ENCODE measurements at regions not wholly inside any gene's neighbourhood (a gene's known extent, or its start where the extent isn't known, plus 50 kb on each side); places are given as distances from the start of the nearest gene placed in this dataset.
"Not testable (repeated sequence)": the region's sequence is repeated elsewhere in the genome, so short reads cannot be mapped to it uniquely, and the experiment has no call there.

DNA sequence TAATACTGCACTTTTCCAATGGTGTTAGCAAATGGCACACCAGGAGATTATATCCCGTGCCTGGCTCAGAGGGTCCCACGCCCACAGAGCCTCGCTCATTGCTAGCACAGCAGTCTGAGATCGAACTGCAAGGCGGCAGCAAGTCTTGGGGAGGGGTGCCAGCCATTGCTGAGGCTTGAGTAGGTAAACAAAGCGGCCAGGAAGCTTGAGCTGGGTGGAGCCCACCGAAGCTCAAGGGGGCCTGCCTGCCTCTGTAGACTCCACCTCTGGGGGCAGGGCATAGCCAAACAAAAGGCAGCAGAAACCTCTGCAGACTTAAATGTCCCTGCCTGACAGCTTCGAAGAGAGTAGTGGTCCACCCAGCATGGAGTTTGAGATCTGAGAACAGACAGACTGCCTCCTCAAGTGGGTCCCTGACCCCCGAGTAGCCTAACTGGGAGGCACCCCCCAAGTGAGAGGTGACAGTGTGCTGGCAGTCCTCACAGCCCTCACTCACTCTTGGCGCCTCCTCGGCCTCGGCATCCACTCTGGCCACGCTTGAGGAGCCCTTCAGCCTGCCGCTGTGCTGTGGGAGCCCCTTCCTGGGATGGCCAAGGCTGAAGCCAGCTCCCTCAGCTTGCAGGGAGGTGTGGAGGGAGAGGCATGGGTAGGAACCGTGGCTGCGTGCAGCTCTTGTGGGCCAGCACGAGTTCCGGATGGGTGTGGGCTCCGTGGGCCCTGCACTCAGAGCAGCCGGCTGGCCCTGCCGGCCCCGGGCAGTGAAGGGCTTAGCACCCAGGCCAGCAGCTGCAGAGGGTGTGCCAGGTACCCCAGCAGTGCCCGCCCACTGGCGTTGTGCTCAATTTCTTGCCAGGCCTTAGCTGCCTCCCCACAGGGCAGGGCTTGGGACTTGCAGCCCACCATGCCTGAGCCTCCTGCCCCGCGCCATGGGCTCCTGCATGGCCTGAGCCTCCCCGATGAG is 188.0 kb downstream of the MMUT start:
- not testable (repeated sequence) for DNase-seq

DNA sequence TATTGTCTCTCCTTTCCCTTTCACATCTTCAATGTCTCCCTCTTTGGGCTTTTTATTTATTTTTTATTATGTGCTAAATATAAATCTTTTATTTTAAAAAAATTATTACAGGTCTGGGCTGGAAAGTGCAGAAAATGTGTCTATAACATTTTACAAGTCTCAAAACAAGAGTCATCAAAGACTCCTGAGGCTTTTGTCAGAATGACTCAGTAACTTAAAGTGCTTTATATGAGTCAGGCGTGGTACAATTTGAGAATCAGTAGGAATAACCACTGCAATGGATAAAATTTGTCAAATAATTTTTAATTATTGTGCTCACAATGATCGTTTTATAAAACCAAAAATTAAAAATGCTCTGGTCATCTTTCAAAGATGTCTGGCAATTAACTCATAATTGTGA is 193.9 kb downstream of the MMUT start:
- DNase-seq = no peak

DNA sequence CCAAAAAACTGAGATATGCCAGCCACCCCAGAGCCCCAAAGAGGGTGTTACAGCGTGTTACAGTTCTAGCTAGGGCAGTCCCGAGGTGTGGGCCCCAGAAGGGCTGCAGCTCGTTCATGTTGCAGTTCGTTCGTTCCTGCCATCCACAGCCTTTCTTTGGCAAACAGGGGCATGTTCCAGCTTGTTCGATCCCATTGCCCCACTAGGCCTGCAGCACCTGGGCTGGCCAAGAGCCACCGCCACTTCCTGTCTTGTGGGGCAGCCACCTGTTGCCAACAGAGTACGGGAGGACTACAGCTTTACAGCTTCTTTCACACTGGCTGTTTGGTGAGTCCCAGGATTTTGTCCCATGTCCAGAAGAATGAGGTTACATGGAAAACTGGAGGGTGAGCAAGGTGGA is 198.1 kb downstream of the MMUT start:
- no peak for DNase-seq

DNA sequence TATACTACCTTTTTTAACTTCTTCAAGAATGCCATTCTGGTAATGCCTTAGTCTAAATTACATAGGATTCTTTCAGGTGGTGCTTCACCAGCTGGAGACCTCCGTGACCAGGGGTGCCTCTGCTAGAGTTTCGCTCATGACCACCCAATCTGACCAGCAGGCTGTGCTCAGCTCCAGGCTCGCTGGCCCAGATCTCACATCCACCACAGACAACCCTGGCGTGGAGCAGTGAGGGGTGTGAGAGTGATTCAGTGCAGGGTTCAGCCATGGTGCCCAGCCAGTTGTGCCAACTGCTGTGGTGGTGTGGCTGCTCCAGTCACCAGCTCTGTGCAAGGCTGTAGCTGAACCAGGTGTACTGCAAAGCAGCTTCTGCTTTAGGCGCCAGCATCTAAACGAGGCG is 198.6 kb downstream of the MMUT start:
- no peak for DNase-seq

DNA sequence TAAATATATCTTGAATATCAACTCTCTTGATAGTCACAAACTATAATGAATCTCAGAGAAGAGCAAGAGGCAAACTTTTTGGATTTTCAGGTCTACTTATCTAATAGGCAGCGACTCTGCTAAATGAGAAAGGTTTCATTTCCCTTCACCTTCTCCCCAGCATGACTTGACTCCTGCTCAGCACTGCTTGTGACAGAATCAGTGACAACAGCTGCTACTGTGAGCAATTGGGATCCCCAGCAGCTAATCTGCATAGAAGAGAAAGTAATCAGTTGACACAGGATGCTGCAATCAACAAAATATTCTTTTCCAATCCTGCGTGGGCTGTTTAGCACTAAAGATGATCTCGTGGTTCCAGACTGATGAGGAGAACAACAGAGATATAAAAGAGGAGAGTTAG is 205.5 kb downstream of the MMUT start:
- DNase-seq = no peak

DNA sequence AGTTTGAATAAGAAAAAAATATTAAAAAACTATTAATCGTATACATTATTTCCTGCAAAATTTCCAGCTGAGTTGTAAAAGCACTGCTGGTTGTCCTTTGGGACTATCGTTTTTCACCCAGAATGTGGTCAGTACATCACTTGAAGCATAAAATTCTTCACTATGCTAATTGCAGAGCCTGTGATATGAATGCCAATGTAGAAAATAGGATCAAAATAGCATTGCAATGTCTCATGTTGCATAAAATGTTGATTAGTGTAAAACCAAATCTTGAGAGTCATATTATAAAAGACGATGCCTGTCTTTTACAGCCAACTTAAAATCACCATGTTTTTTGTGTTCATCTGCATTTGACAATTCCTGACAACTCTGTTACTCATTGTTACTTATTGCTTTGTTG is 207.7 kb downstream of the MMUT start:
- DNase-seq = no peak

DNA sequence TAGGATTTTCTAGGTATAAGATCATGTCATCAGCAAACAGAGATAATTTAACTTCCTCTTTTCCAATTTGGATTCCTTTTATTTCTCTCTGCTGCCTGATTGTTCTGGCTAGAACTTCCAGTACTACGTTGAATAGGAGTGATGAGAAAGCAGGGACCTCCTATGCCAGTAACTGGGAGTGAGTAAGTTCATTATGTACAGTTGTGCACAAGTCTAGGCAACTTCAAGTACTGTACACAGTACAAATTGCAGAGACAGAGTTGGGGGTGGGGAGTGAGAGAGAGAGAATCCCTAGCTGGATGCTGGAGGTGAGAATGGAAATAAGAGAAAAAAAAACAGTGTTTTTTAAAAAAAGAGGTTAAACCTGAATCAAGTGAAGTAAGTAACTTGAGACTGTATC is 210.2 kb downstream of the MMUT start:
- no peak for DNase-seq

DNA sequence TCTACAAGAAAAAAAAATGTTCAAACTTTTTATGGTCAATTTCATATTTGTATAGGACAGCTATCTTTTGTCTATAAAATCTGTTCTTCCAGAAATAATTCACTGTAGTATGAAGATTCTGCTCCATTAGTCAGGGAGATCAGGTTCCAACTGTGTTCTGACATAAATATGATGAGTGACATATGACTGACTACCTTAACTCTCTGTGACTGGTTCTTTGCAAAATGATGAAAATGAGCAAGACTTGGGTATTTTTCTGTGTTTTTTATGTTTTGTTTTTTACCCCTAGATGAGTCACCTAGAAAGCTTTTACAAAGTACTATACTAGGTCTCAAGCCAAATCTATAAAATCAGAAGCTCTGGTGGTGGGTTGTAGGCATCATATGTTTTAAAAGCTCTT is 229.6 kb downstream of the MMUT start:
- no peak for DNase-seq

DNA sequence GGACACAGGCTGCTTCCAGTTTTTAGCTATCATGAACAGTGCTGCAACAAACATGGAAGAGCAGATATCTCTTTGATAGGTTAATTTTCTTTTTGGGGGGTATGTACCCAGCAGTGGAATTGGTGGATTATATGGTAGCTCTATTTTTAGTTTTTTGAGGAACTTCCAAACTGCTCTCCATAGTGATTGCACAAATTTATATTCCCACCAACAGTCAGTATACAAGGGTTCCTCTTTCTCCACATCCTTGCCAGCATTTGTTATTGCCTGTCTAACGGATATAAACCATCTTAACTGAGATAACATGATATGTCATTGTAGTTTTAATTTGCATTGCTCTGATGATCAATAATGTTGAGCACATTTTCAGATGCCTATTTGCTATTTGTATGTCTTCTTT is 237.6 kb downstream of the MMUT start:
- no peak for DNase-seq

DNA sequence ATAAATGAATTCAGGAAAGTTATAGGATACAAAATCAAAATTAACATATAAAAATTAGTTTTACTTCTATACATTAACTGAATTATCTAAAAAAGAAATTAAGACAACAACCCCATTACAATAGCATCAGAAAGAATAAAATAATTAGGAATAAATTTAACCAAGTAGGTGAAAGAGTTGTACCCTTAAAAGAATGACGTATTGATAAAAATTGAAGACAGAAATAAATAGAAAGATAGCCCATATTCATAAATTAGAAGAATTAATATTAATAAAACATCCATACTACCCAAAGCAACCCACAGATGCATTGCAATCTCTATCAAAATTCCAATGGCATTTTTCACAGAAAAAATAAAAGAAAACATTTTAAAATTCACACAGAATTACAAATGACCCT is 242.8 kb downstream of the MMUT start:
- DNase-seq = no peak

DNA sequence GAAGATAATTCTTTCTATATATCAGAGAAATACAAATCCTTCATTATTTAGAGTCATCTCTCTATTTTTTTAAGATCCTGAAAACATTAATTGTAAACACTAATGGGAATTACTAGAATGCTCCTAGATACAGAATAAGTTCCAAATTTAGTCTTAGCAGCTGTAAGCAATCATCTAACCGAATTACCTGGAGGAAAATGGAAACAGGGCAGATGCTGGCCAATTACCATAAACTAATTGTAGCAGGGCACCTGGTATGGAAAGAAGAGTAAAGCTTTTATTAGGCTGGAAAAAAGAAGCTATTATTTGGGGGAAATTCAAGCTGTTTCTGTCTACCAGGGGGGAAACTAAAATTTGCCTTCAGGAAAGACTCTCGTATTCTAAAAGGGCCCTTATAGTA is 257.5 kb downstream of the MMUT start:
- no peak for DNase-seq

DNA sequence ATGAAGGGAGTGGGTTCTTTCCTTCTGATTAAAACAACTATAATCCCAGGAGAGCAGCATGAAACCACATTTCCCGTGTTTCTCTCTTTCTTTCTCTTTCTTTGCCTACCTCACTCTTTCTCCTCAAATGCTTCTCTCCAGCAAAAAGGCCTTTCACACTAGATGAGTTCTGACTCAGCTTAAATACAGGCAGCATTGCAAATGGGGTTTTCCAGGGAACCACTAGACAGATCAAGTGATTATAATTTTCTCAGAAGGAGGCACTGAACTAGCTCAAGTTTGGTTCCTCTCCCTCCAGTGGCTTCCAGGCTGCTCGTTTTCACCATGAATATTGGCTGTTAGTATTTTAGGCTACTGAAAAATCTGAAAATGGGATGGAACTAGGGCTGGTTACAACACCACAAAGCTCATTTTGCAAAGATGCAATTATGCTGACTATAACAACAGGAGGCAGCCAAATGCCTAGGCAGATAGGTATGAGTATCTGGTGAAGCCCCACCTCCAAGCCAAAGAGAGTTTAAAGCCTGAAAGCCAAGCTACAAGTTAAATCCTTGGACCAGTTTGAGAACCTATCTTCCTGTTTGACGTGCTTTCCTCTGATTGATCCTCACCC is 260.0 kb downstream of the MMUT start:
- no peak for DNase-seq

DNA sequence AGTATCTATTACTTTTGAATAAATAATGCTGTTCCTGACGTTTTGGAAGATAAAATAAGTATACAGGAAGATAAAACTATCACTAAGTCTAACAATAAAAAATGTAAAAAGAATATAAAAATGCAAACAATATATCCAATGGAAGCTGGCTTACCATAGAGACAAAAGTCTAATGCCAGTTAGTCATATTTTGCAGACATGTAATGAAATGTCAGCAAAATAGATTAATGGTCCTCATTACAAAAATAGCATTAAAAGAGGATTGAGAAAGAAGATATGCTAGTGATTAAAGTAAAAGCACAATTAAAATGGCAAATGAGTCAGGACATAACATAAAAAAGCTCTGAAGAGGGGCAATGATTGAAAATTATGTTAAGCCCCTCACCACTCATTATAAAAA is 265.0 kb downstream of the MMUT start:
- DNase-seq = no peak

DNA sequence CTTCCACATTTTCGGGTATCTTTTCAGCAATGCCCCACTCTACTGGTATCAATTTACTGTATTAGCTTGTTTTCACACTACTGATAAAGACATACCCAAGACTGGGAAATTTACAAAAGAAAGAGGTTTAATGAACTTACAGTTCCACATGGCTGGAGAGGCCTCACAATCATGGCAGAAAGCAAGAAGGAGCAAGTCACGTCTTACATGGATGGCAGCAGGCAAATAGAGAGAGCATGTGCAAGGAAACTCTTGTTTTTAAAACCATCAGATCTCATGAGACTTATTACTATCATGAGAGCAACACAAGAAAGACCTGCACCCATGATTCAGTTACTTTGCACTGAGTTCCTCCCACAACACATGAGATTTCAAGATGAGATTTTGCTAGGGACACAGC is 300.7 kb downstream of the MMUT start:
- not testable (repeated sequence) for DNase-seq

DNA sequence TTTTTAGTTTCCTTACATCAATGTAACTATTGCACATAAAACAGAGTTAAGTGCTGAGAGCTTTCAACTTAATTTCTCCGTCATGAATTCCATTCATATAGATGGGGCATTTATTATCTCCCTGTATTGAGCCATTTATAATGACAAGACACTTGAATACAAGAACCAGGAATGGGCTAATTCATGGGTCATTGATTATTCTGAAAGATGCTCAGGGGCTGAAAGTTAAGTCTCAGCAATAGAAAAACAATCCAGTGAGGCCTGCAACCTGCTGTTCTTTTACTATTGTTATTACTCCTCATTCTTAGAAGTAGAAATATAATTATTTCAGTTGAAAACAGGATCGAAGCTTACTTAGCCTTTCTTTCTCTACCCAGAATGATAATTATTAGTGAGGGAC is 307.7 kb downstream of the MMUT start:
- no peak for DNase-seq

DNA sequence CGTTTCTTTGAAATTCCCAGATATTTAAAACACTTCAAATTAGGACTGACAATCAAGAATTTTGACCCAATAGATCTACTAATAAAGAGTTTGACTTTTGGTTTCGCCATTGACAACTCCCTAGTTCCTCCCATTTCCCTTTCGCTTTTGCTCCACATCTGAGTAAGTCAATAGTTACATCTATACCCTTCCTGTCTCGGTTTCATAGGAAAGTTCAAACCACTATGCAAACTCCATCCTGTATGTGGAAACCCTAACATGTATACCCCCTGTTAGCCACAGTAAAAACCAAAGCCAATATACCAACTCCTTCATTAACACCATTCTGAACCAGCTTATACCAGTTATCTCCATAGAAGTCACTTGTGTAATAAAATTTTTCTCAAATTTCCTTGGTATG is 311.1 kb downstream of the MMUT start:
- no peak for DNase-seq

DNA sequence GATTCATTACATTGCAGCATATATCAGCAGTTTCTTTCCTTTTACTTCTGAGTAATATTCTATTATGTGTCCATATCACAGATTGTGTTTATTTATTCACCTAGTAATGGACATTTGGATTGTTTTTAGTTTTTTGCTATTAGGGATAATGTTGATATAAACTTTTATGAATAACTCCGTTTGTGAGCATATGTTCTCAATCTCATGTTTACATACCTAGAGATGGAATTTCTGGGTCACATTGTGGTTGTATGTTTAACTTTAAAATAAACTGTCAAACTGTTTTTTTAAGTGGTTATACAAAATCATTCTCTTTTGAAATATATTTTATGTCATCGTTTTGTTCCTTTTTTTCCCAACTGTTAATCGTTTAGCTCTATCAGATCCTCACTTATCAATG is 311.6 kb downstream of the MMUT start:
- no peak for DNase-seq

DNA sequence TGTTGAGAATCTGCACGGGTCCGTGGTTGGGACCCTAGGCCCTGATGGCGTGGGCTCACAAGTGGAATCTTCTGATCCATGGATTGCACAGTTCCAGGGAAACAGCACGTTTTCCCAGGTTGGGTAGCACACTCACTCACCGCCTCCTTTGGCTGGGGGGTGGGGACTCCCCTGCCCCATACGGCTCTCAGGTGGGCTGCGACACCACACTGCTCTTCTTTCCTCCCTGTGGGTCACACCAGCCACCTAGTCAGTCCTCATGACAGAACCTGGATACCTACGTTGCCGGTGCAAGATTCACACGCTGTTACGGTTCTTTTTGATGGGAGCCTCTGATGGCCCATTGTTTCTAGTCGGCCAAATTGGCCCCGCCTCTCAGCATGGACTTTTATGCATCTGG is 312.0 kb downstream of the MMUT start:
- no peak for DNase-seq

DNA sequence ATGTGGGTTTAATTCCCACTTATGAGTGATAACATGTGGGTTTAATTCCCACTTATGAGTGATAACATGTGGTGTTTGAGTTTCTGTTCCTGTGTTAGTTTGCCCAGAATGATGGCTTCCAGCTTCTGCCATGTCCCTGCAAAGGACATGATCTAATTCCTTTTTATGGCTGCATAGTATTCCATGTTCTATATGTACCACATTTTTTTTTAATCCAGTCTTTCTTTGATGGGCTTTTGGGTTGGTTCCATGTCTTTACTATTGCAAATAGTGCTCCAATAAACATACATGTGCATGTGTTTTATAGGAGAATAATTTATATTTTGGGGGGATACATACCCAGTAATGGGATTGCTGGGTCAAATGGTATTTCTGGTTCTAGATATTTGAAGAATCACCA is 317.8 kb downstream of the MMUT start:
- no peak for DNase-seq

DNA sequence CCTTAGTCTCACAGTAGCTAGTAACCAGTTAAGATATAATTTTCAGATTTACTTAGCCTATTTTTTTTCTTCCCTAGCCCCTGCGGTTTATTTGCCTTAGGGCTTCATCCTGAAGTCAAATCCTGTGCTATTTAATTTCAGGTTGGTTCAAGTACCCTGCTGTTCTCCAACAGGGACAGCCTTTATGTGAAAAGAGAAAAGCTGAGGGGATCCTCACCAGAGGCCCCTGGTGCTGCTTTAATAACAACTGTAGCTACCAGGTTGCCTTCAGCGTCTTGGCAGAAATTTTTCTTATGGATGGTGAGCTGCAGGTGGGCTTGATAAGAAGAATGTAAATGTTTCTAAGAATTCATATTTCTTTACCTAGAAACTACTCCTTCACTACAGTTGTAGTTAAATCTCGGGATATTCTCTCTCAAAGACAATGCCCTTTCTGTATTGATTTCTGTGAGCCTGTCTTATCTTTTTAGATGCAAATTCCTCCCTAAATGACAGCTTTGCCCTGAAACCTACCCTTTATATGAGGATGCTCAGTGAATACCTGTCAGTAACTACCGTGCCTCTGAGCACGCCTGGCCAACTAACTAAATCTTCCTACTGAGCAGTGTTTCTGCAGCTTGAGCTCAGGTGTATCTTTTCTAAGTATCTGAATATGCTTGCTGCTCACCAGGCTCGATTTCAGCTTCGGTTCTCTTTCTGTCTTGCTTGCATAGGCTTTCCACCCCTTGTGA is 320.5 kb downstream of the MMUT start:
- no peak for DNase-seq

DNA sequence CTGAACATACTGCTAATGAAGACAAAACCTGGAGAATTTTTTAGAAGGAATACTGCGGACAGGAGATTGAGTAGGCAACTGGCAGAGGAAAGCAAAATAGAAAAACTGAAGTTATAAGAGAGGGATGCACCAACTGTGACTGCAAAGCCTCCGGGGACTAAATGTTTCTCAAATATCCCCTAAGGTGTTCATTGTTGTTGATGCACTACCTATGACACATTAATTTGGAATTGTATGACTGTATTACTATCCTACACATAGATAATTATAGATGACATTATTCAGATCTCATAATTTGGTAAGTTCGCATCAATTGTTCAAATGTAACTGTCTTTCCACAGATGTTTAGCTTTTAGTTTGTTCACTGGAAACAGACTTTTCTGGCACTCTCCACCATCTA is 341.1 kb downstream of the MMUT start:
- DNase-seq = no peak

DNA sequence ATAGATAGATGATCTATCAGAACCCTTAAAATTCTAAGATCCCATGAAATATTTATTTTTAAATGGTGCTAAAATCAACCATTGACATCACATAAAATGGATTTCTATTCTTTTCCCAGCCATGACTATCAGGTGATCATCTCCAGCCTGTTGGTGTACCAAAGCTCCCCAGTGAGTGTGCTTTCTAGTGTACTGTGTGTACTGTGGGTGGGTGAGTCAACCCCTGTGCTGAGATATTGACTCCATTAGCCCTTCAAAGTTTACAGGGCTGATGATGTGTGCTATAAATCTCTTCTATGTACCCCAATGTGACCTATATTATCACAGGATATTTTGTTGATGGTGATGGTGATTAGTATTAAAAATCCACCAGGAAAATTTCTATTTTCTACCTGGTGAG is 344.6 kb downstream of the MMUT start:
- DNase-seq = no peak

DNA sequence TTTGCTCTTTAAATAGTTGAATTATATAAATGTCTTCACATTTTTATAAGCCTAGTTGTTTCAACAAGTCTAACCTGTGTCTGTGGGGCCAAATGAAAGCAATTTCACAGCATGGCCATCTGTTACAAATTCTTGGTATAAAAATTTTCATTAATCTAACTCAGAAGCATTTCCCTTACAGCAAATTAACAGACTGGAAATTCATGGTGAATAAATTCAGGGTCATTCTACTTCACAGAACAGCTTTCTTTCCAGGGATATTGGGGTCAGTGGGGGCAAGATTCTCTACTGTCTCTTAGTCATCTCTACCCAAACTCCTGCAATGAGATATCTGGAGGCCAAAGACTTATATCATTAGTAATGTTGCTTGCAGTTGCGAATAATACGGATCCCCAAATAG is 352.1 kb downstream of the MMUT start:
- no peak for DNase-seq

DNA sequence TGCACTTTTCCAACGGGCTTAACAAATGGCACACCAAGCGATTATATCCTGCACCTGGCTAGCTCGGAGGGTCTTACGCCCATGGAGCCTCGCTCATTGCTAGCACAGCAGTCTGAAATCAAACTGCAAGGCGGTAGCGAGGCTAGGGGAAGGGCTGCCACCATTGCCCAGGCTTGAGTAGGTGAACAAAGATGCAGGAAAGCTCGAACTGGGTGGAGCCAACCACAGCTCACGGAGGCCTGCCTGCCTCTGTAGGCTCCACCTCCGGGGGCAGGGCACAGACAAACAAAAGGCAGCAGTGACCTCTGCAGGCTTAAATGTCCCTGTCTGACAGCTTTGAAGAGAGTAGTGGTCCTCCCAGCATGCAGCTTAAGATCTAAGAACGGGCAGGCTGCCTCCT is 365.4 kb downstream of the MMUT start:
- not testable (repeated sequence) for DNase-seq

Measured in activated effector memory CD4-positive, alpha-beta T cell treated with anti-CD3 and anti-CD28 coated beads, Interleukin-2, amount 50 U/mL, for 16 hours (primary cell).